ENCODE measurements at regions not wholly inside any gene's neighbourhood (a gene's known extent, or its start where the extent isn't known, plus 50 kb on each side); places are given as distances from the start of the nearest gene placed in this dataset.

- H3K4me2 ChIP-seq (ENCODE audit: low read length): no peak overlapping the region
- H3K4ac ChIP-seq (ENCODE audit: low read depth, low read length): no peak overlapping the region
- H4K5ac ChIP-seq (ENCODE audit: low read length): no peak overlapping the region
- H3K18ac ChIP-seq (ENCODE audit: low read length): no peak overlapping the region
- H2BK15ac ChIP-seq (replicated peaks; ENCODE audit: low read depth): no peak overlapping the region
- H3K56ac ChIP-seq (ENCODE audit: low read length): no peak overlapping the region
- H3K9ac ChIP-seq (ENCODE audit: low read length): no peak overlapping the region
- H2BK120ac ChIP-seq (ENCODE audit: low read depth, low read length): no peak overlapping the region
- no peak overlapping the region for H4K8ac ChIP-seq (ENCODE audit: low read depth, low read length)
- H3K4me3 ChIP-seq (ENCODE audit: low read length): no peak overlapping the region
- no peak overlapping the region for H2AK5ac ChIP-seq (ENCODE audit: low read length)
- DNase-seq: no peak
- H3K27ac ChIP-seq (ENCODE audit: low read depth, low read length): no peak overlapping the region
- no peaks in the 10 kb centered on the region for H3K79me1 ChIP-seq (ENCODE audit: low read length)
- peaks cover 8% of the 10 kb centered on the region for H3K4me1 ChIP-seq (ENCODE audit: control insufficient read depth, low read depth, low read length)
- H2BK5ac ChIP-seq (ENCODE audit: low read length): no peak overlapping the region
- no peaks in the 10 kb centered on the region for H3K36me3 ChIP-seq (ENCODE audit: control insufficient read depth, insufficient read depth, low read length)
- H3K79me2 ChIP-seq (ENCODE audit: control insufficient read depth, insufficient read depth, low read length): no peaks in the 10 kb centered on the region
- no peaks in the 10 kb centered on the region for H3K27me3 ChIP-seq (ENCODE audit: insufficient read depth, low read length, poor library complexity)
- no CpG with 5 or more reads among the region's 7 CpGs for WGBS (ENCODE audit: extremely low coverage, insufficient coverage, low lambda C conversion rate)
- no peak overlapping the region for H3K23ac ChIP-seq (ENCODE audit: low read length)
Measured at GRCh38 chr7:26097837-26098668, 53.9 kb upstream of the NFE2L3 start.

- no peak overlapping the region for H3K56ac ChIP-seq (ENCODE audit: low read length)
- no peak overlapping the region for H4K5ac ChIP-seq (ENCODE audit: low read length)
- no peak overlapping the region for H2BK15ac ChIP-seq (replicated peaks; ENCODE audit: low read depth)
- H3K4me1 ChIP-seq (ENCODE audit: control insufficient read depth, low read depth, low read length): peaks cover 8% of the 10 kb centered on the region
- H3K27me3 ChIP-seq (ENCODE audit: insufficient read depth, low read length, poor library complexity): no peaks in the 10 kb centered on the region
- no peaks in the 10 kb centered on the region for H3K79me2 ChIP-seq (ENCODE audit: control insufficient read depth, insufficient read depth, low read length)
- no peak for DNase-seq
- no peaks in the 10 kb centered on the region for H3K79me1 ChIP-seq (ENCODE audit: low read length)
- no peak overlapping the region for H3K18ac ChIP-seq (ENCODE audit: low read length)
- no peak overlapping the region for H2BK5ac ChIP-seq (ENCODE audit: low read length)
- no peak overlapping the region for H2AK5ac ChIP-seq (ENCODE audit: low read length)
- no CpG with 5 or more reads among the region's 7 CpGs for WGBS (ENCODE audit: extremely low coverage, insufficient coverage, low lambda C conversion rate)
- H3K4me3 ChIP-seq (ENCODE audit: low read length): no peak overlapping the region
- H3K23ac ChIP-seq (ENCODE audit: low read length): no peak overlapping the region
- H3K9ac ChIP-seq (ENCODE audit: low read length): no peak overlapping the region
- H3K4ac ChIP-seq (ENCODE audit: low read depth, low read length): no peak overlapping the region
- no peak overlapping the region for H4K8ac ChIP-seq (ENCODE audit: low read depth, low read length)
- no peak overlapping the region for H3K4me2 ChIP-seq (ENCODE audit: low read length)
- H2BK120ac ChIP-seq (ENCODE audit: low read depth, low read length): no peak overlapping the region
- H3K36me3 ChIP-seq (ENCODE audit: control insufficient read depth, insufficient read depth, low read length): no peaks in the 10 kb centered on the region
- no peak overlapping the region for H3K27ac ChIP-seq (ENCODE audit: low read depth, low read length)
Measured at GRCh38 chr7:26099236-26099635, 52.8 kb upstream of the NFE2L3 start.

GRCh38 chr7:26100406-26101339 lies 51.3 kb upstream of the NFE2L3 start:
- Histone ChIP-seq H3K4ac (ENCODE audit: low read depth, low read length) (no peak overlapping the region), H2BK5ac (ENCODE audit: low read length) (no peak overlapping the region), H2BK15ac (replicated peaks; ENCODE audit: low read depth) (no peak overlapping the region), H4K5ac (ENCODE audit: low read length) (no peak overlapping the region), H3K79me2 (ENCODE audit: control insufficient read depth, insufficient read depth, low read length) (no peaks in the 10 kb centered on the region), H3K9ac (ENCODE audit: low read length) (no peak overlapping the region), H3K27ac (ENCODE audit: low read depth, low read length) (no peak overlapping the region), H3K56ac (ENCODE audit: low read length) (peak overlapping the region; percentile 15), H2BK120ac (ENCODE audit: low read depth, low read length) (no peak overlapping the region), H3K36me3 (ENCODE audit: control insufficient read depth, insufficient read depth, low read length) (no peaks in the 10 kb centered on the region), H3K4me1 (ENCODE audit: control insufficient read depth, low read depth, low read length) (peaks cover 8% of the 10 kb centered on the region), H3K23ac (ENCODE audit: low read length) (no peak overlapping the region), H3K27me3 (ENCODE audit: insufficient read depth, low read length, poor library complexity) (no peaks in the 10 kb centered on the region), H4K8ac (ENCODE audit: low read depth, low read length) (no peak overlapping the region), H3K4me2 (ENCODE audit: low read length) (no peak overlapping the region), H2AK5ac (ENCODE audit: low read length) (no peak overlapping the region), H3K18ac (ENCODE audit: low read length) (no peak overlapping the region), H3K79me1 (ENCODE audit: low read length) (no peaks in the 10 kb centered on the region), H3K4me3 (ENCODE audit: low read length) (no peak overlapping the region)
- DNase-seq: no peak
- WGBS (ENCODE audit: extremely low coverage, insufficient coverage, low lambda C conversion rate): no CpG with 5 or more reads among the region's 17 CpGs

- Histone ChIP-seq H3K27me3 (ENCODE audit: insufficient read depth, low read length, poor library complexity) (no peaks in the 10 kb centered on the region), H3K27ac (ENCODE audit: low read depth, low read length) (no peak overlapping the region), H2AK5ac (ENCODE audit: low read length) (no peak overlapping the region), H2BK5ac (ENCODE audit: low read length) (no peak overlapping the region), H3K79me1 (ENCODE audit: low read length) (no peaks in the 10 kb centered on the region), H2BK15ac (replicated peaks; ENCODE audit: low read depth) (no peak overlapping the region), H3K36me3 (ENCODE audit: control insufficient read depth, insufficient read depth, low read length) (no peaks in the 10 kb centered on the region), H4K5ac (ENCODE audit: low read length) (peak overlapping the region; percentile 64), H3K4me2 (ENCODE audit: low read length) (no peak overlapping the region), H3K23ac (ENCODE audit: low read length) (no peak overlapping the region), H3K79me2 (ENCODE audit: control insufficient read depth, insufficient read depth, low read length) (no peaks in the 10 kb centered on the region), H3K18ac (ENCODE audit: low read length) (no peak overlapping the region), H3K9ac (ENCODE audit: low read length) (no peak overlapping the region), H3K4ac (ENCODE audit: low read depth, low read length) (no peak overlapping the region), H2BK120ac (ENCODE audit: low read depth, low read length) (no peak overlapping the region), H4K8ac (ENCODE audit: low read depth, low read length) (no peak overlapping the region), H3K56ac (ENCODE audit: low read length) (peak overlapping the region; percentile 81), H3K4me1 (ENCODE audit: control insufficient read depth, low read depth, low read length) (peaks cover 8% of the 10 kb centered on the region), H3K4me3 (ENCODE audit: low read length) (no peak overlapping the region)
- WGBS (ENCODE audit: extremely low coverage, insufficient coverage, low lambda C conversion rate): no CpG with 5 or more reads among the region's 16 CpGs
- DNase-seq: peak; percentile 44
Measured at GRCh38 chr7:26101361-26102151, 50.4 kb upstream of the NFE2L3 start.

GRCh38 chr7:26102176-26102575 lies 49.8 kb upstream of the NFE2L3 start:
- WGBS (ENCODE audit: extremely low coverage, insufficient coverage, low lambda C conversion rate): no CpG with 5 or more reads among the region's 4 CpGs

More at GRCh38 chr7:26102176-26102575, 49.8 kb upstream of the NFE2L3 start:
- Histone ChIP-seq H4K5ac (ENCODE audit: low read length) (no peak overlapping the region), H3K56ac (ENCODE audit: low read length) (peak overlapping the region; percentile 25), H3K79me2 (ENCODE audit: control insufficient read depth, insufficient read depth, low read length) (no peaks in the 10 kb centered on the region), H3K36me3 (ENCODE audit: control insufficient read depth, insufficient read depth, low read length) (no peaks in the 10 kb centered on the region), H2BK15ac (replicated peaks; ENCODE audit: low read depth) (no peak overlapping the region), H3K27ac (ENCODE audit: low read depth, low read length) (no peak overlapping the region), H3K4me3 (ENCODE audit: low read length) (no peak overlapping the region), H3K18ac (ENCODE audit: low read length) (no peak overlapping the region), H3K79me1 (ENCODE audit: low read length) (no peaks in the 10 kb centered on the region), H4K8ac (ENCODE audit: low read depth, low read length) (no peak overlapping the region), H3K27me3 (ENCODE audit: insufficient read depth, low read length, poor library complexity) (no peaks in the 10 kb centered on the region), H3K23ac (ENCODE audit: low read length) (no peak overlapping the region), H3K4me1 (ENCODE audit: control insufficient read depth, low read depth, low read length) (peaks cover 8% of the 10 kb centered on the region), H2BK5ac (ENCODE audit: low read length) (no peak overlapping the region), H2AK5ac (ENCODE audit: low read length) (no peak overlapping the region), H3K4ac (ENCODE audit: low read depth, low read length) (no peak overlapping the region), H2BK120ac (ENCODE audit: low read depth, low read length) (no peak overlapping the region), H3K4me2 (ENCODE audit: low read length) (no peak overlapping the region), H3K9ac (ENCODE audit: low read length) (no peak overlapping the region)
- DNase-seq: peak; percentile 36
